Body of pancreas (tissue), 4 donors: ENCODE measurements at regions not wholly inside any gene's neighbourhood (a gene's known extent, or its start where the extent isn't known, plus 50 kb on each side); places are given as distances from the start of the nearest gene placed in this dataset.

ENCODE experiments used
- ATAC-seq: fragments of 150-250 bp; one replicate; pipeline ENCODE4 v1.9.1; 2016
- DNase-seq, 4 donors: peaks; one replicate each; pipeline ENCODE4 v3.0.0-alpha.2; 2019
- H3K27ac ChIP-seq, 4 donors: fragments of 200-600 bp; sonication (generic); 1 replicate in 3 of 4; 2 replicates in 1 of 4; pipeline versions ENCODE4 v1.5.1 to v1.6.1; 2016 to 2019; ENCODE audit warnings: mild to moderate bottlenecking in 1 of 4, mixed read lengths in 1 of 4, moderate library complexity in 1 of 4
- H3K27me3 ChIP-seq, 2 donors: fragments of 200-600 bp; sonication (generic); one replicate each; pipeline ENCODE4 v1.6.0; 2016; ENCODE audit warnings: mild to moderate bottlenecking in 1 of 2
- H3K36me3 ChIP-seq, 2 donors: fragments of 200-600 bp; sonication (generic); replicated peaks in 1 of 2; 2 replicates each; pipeline ENCODE4 v1.5.1; 2016; ENCODE audit warnings: low read depth in 2 of 2; ENCODE audit not compliant: insufficient read depth in 1 of 2
- H3K4me1 ChIP-seq: fragments of 200-600 bp; sonication (generic); one replicate; pipeline ENCODE4 v1.6.0; 2016
- H3K4me3 ChIP-seq, 2 donors: fragments of 200-600 bp; sonication (generic); 1 replicate in 1 of 2; 2 replicates in 1 of 2; pipeline ENCODE4 v1.5.1; 2016 to 2019
- H3K9me3 ChIP-seq, 3 donors: fragments of 200-600 bp; sonication (generic); 1 replicate in 2 of 3; 2 replicates in 1 of 3; pipeline ENCODE4 v1.5.1; 2016
- CTCF ChIP-seq, 7 experiments: fragments of 450-650 bp in 4 of 7; fragments of 200-600 bp in 3 of 7; sonication (generic) in 3 of 7; IDR thresholded peaks; one replicate each; pipeline ENCODE4 v1.5.1; 2016 to 2019; ENCODE audit warnings: antibody characterized with exemption in 7 of 7
- POLR2A ChIP-seq, 3 donors: fragments of 450-650 bp; IDR thresholded peaks; one replicate each; pipeline ENCODE4 v1.6.1; 2016; ENCODE audit warnings: antibody characterized with exemption in 3 of 3, mild to moderate bottlenecking in 2 of 3
- WGBS, 2 donors: methylation state at CpG; one replicate each; pipeline ENCODE4 v1.1.5; 2017; 5-methylcytosine and 5-hydroxymethylcytosine counted together
- intact Hi-C: fragments of 100-400 bp; cut with DNase I; formaldehyde crosslinking; loops from one replicate; pipeline ENCODE4 v1.15.1; 2023

- ATAC-seq = no peak
- no peak overlapping the region for H3K4me3 ChIP-seq
- no peaks in the 10 kb centered on the region for H3K9me3 ChIP-seq
Observed at GRCh38 chr10:120646738-120647456, 189.9 kb downstream of the PLPP4 start.

GRCh38 chr10:120650705-120651399 lies 193.8 kb downstream of the PLPP4 start:
- no peak for TF ChIP-seq CTCF (IDR thresholded peaks at IDR 0.05)
- no peak for TF ChIP-seq POLR2A (IDR thresholded peaks at IDR 0.05)
- Histone ChIP-seq H3K36me3 (no peaks in the 10 kb centered on the region), H3K4me3 (no peak overlapping the region), H3K27me3 (no peaks in the 10 kb centered on the region), H3K27ac (no peak overlapping the region), H3K9me3 (no peaks in the 10 kb centered on the region), H3K4me1 (no peaks in the 10 kb centered on the region)
- intact Hi-C loops = no loop called here
- WGBS, 2 donors = 50 to 56% methylated on average over 7 of the region's 7 CpGs
- ATAC-seq (no peak), DNase-seq (no peak)

More at GRCh38 chr10:120646738-120647456, 189.9 kb downstream of the PLPP4 start:
- WGBS, 2 donors = 81 to 93% methylated on average over 5 of the region's 5 CpGs
- Histone ChIP-seq H3K36me3 (no peaks in the 10 kb centered on the region), H3K27me3 (no peaks in the 10 kb centered on the region), H3K27ac (no peak overlapping the region), H3K4me1 (no peaks in the 10 kb centered on the region)
- no peak for DNase-seq
- intact Hi-C loops = no loop called here
- TF ChIP-seq CTCF (IDR thresholded peaks at IDR 0.05) (no peak), POLR2A (IDR thresholded peaks at IDR 0.05) (no peak)

DNA sequence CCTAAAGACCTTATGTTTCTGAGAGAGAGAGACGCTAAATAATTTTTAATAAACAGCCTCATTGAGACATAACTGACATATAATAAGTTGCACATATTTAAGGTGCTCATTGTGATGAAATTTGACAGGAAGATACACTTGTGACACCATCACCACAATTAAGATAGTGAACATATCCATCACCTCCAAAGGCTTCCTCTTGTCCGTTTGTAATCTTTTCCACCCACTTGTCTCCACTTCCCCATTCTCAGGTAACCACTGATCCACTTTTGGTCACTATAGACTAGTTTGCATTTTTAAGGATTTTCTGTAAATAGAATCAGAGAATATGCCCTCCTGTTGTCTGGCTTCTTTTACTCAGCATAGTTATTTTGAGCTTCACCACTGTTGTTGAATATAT lies 195.1 kb upstream of the WDR11 start:
- ATAC-seq (no peak), DNase-seq (no peak)
- Histone ChIP-seq H3K27me3 (no peaks in the 10 kb centered on the region), H3K9me3 (no peaks in the 10 kb centered on the region), H3K36me3 (no peaks in the 10 kb centered on the region), H3K4me1 (no peaks in the 10 kb centered on the region), H3K4me3 (no peak overlapping the region), H3K27ac (no peak overlapping the region)
- 72 to 75% methylated on average over 2 of the region's 2 CpGs for WGBS, 2 donors
- TF ChIP-seq CTCF (IDR thresholded peaks at IDR 0.05) = no peak
- no peak for TF ChIP-seq POLR2A (IDR thresholded peaks at IDR 0.05)
- intact Hi-C loops = no loop called here

DNA sequence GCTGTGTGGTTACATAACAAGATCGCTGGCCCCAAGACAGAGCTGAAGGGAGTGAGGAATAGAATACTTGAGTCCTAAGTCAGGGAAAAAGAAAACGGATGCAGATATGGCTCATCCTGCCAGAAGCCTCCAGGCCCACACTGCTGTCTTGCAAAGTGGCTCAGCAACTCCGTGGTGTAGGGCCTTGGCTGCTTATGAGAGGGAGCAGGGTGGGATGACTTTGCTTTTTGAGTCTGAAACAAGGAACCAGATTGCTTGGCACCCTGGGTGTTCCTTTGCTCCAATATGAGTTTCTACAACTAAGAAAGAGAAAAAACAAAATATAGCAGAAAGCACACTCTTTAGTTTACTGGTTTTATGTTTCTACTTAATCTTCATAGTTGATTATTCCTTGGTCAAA lies 193.8 kb upstream of the WDR11 start:
- Histone ChIP-seq H3K27me3 (no peaks in the 10 kb centered on the region), H3K4me1 (no peaks in the 10 kb centered on the region), H3K36me3 (no peaks in the 10 kb centered on the region), H3K9me3 (no peaks in the 10 kb centered on the region), H3K27ac (no peak overlapping the region), H3K4me3 (no peak overlapping the region)
- DNase-seq (no peak), ATAC-seq (no peak)
- intact Hi-C loops = no loop called here
- 29 to 52% methylated on average over 3 of the region's 3 CpGs for WGBS, 2 donors
- no peak for TF ChIP-seq POLR2A (IDR thresholded peaks at IDR 0.05)
- no peak for TF ChIP-seq CTCF (IDR thresholded peaks at IDR 0.05)
